ENCODE measurements at regions not wholly inside any gene's neighbourhood (a gene's known extent, or its start where the extent isn't known, plus 50 kb on each side); places are given as distances from the start of the nearest gene placed in this dataset.
"Not testable (repeated sequence)": the region's sequence is repeated elsewhere in the genome, so short reads cannot be mapped to it uniquely, and the experiment has no call there.

- H3K4me3 ChIP-seq (ENCODE audit: low read depth in 2 of 2, low read length in 1 of 2); POLR2A ChIA-PET; H4K20me1 ChIP-seq (ENCODE audit: insufficient read depth); H3K79me2 ChIP-seq (ENCODE audit: insufficient read depth); H2AFZ ChIP-seq (ENCODE audit: low read depth); H3K9me2 ChIP-seq; H3K27me3 ChIP-seq (ENCODE audit: insufficient read depth); H3K4me2 ChIP-seq; H3K9ac ChIP-seq; H3K9me3 ChIP-seq; H3K4me1 ChIP-seq (ENCODE audit: control insufficient read depth in 1 of 2, insufficient read depth in 2 of 2, low read depth in 1 of 2, low read length in 1 of 2); H3K27ac ChIP-seq (ENCODE audit: low read depth in 2 of 2, low read length in 1 of 2); H3K36me3 ChIP-seq (replicated peaks in 1 of 2; ENCODE audit: control insufficient read depth in 1 of 2, insufficient read depth in 2 of 2, low read length in 1 of 2); DNase-seq; H3F3A ChIP-seq (replicated peaks; ENCODE audit: insufficient read depth): not testable (repeated sequence)
- CTCF ChIA-PET = interaction anchor here (1.1 kb wide), 1 partner anchor 537 kb away, joined by 6 read pairs; no protein-coding TSS in a partner anchor
- WGBS (ENCODE audit: low lambda C conversion rate) = 92% methylated on average over 6 of the region's 6 CpGs
Measured at GRCh38 chr22:44618910-44619309, 83.1 kb upstream of the PRR5 start.

GRCh38 chr22:44618400-44618799 is 83.6 kb upstream of the PRR5 start:
- Histone ChIP-seq H3K27me3 (ENCODE audit: insufficient read depth) (no peaks in the 10 kb centered on the region), H3K27ac (ENCODE audit: low read depth in 2 of 2, low read length in 1 of 2) (no peak overlapping the region), H3K4me1 (ENCODE audit: control insufficient read depth in 1 of 2, insufficient read depth in 2 of 2, low read depth in 1 of 2, low read length in 1 of 2) (no peaks in the 10 kb centered on the region; a peak in 1 of 4 replicates), H3K4me2 (no peak overlapping the region), H4K20me1 (ENCODE audit: insufficient read depth) (no peaks in the 10 kb centered on the region), H3K9ac (no peak overlapping the region), H3K4me3 (ENCODE audit: low read depth in 2 of 2, low read length in 1 of 2) (no peak overlapping the region), H3K9me3 (no peaks in the 10 kb centered on the region), H2AFZ (ENCODE audit: low read depth) (no peak overlapping the region), H3K79me2 (ENCODE audit: insufficient read depth) (no peaks in the 10 kb centered on the region), H3F3A (replicated peaks; ENCODE audit: insufficient read depth) (no peaks in the 10 kb centered on the region), H3K36me3 (replicated peaks in 1 of 2; ENCODE audit: control insufficient read depth in 1 of 2, insufficient read depth in 2 of 2, low read length in 1 of 2) (no peaks in the 10 kb centered on the region), H3K9me2 (no peaks in the 10 kb centered on the region)
- CTCF ChIA-PET = interaction anchor here (1.1 kb wide), 1 partner anchor 537 kb away, joined by 6 read pairs; no protein-coding TSS in a partner anchor
- 27% methylated on average over 12 of the region's 17 CpGs for WGBS (ENCODE audit: low lambda C conversion rate)
- peak; percentile 75 for DNase-seq
- POLR2A ChIA-PET = no interaction called here
- TF ChIP-seq SMC3 (IDR thresholded peaks at IDR 0.05; ENCODE audit: low read depth, low read length) (no peak), NFIC (IDR thresholded peaks at IDR 0.05; ENCODE audit: borderline replicate concordance) (no peak), USF1 (IDR thresholded peaks at IDR 0.05; ENCODE audit: borderline replicate concordance, low read depth) (no peak), JUND (IDR thresholded peaks at IDR 0.05) (no peak), FOSL2 (IDR thresholded peaks at IDR 0.05; ENCODE audit: borderline replicate concordance, low read depth) (no peak)

- no peaks in the 10 kb centered on the region for H3K9me3 ChIP-seq
- no peak overlapping the region for H3K4me3 ChIP-seq (ENCODE audit: low read depth in 2 of 2, low read length in 1 of 2)
- no peaks in the 10 kb centered on the region; a peak in 1 of 4 replicates for H3K4me1 ChIP-seq (ENCODE audit: control insufficient read depth in 1 of 2, insufficient read depth in 2 of 2, low read depth in 1 of 2, low read length in 1 of 2)
- no peak overlapping the region for H3K9ac ChIP-seq
- 78% methylated on average over 4 of the region's 4 CpGs for WGBS (ENCODE audit: low lambda C conversion rate)
- H3K36me3 ChIP-seq (replicated peaks in 1 of 2; ENCODE audit: control insufficient read depth in 1 of 2, insufficient read depth in 2 of 2, low read length in 1 of 2) = no peaks in the 10 kb centered on the region
- DNase-seq = no peak
- no peaks in the 10 kb centered on the region for H3K27me3 ChIP-seq (ENCODE audit: insufficient read depth)
- H3K4me2 ChIP-seq = no peak overlapping the region
- no peak overlapping the region for H2AFZ ChIP-seq (ENCODE audit: low read depth)
- ChIA-PET POLR2A (no interaction called here), CTCF (interaction anchor here (1.1 kb wide), 1 partner anchor 536 kb away, joined by 6 read pairs; no protein-coding TSS in a partner anchor)
- no peaks in the 10 kb centered on the region for H3K9me2 ChIP-seq
- H4K20me1 ChIP-seq (ENCODE audit: insufficient read depth) = no peaks in the 10 kb centered on the region
- H3K79me2 ChIP-seq (ENCODE audit: insufficient read depth) = no peaks in the 10 kb centered on the region
- no peak for TF ChIP-seq POLR2AphosphoS5 (IDR thresholded peaks at IDR 0.05; ENCODE audit: low read depth, low read length)
- TF ChIP-seq TAF1 (IDR thresholded peaks at IDR 0.05; ENCODE audit: borderline replicate concordance, low read depth, low read length) = no peak
- TF ChIP-seq NFIC (IDR thresholded peaks at IDR 0.05; ENCODE audit: borderline replicate concordance) = no peak
- TF ChIP-seq ELF1 (IDR thresholded peaks at IDR 0.05) = no peak
- no peak for TF ChIP-seq RCOR1 (IDR thresholded peaks at IDR 0.05; ENCODE audit: low read length)
- TF ChIP-seq RAD21 (IDR thresholded peaks at IDR 0.05; ENCODE audit: low read length) = no peak
- no peak for TF ChIP-seq FOSL2 (IDR thresholded peaks at IDR 0.05; ENCODE audit: borderline replicate concordance, low read depth)
- TF ChIP-seq USF2 (IDR thresholded peaks at IDR 0.05; ENCODE audit: borderline replicate concordance, low read depth, low read length) = no peak
- TF ChIP-seq, protein P1, sequence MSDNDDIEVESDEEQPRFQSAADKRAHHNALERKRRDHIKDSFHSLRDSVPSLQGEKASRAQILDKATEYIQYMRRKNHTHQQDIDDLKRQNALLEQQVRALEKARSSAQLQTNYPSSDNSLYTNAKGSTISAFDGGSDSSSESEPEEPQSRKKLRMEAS (IDR thresholded peaks at IDR 0.05; ENCODE audit: low read depth) = no peak
- no peak for TF ChIP-seq NRF1 (IDR thresholded peaks at IDR 0.05; ENCODE audit: low read depth, low read length)
- no peak for TF ChIP-seq JUND (IDR thresholded peaks at IDR 0.05)
- TF ChIP-seq ZBTB33 (IDR thresholded peaks at IDR 0.05; ENCODE audit: borderline replicate concordance, low read depth) = no peak
- TF ChIP-seq TCF12 (IDR thresholded peaks at IDR 0.05) = no peak
- TF ChIP-seq GATA2 (CRISPR knock-in tag; IDR thresholded peaks at IDR 0.05) = no peak
- no peak for TF ChIP-seq MEF2A (IDR thresholded peaks at IDR 0.05; ENCODE audit: borderline replicate concordance, low read depth)
- no peak for TF ChIP-seq FOXJ3 (CRISPR knock-in tag; IDR thresholded peaks at IDR 0.05)
- TF ChIP-seq FOXM1 (IDR thresholded peaks at IDR 0.05; ENCODE audit: low read depth) = no peak
- no peak for TF ChIP-seq SMC3 (IDR thresholded peaks at IDR 0.05; ENCODE audit: low read depth, low read length)
- no peak overlapping the region for H3K27ac ChIP-seq (ENCODE audit: low read depth in 2 of 2, low read length in 1 of 2)
- no peaks in the 10 kb centered on the region for H3F3A ChIP-seq (replicated peaks; ENCODE audit: insufficient read depth)
Measured at GRCh38 chr22:44617828-44618227, 84.2 kb upstream of the PRR5 start.
